Breast epithelium (tissue), 4 donors: ENCODE measurements at regions not wholly inside any gene's neighbourhood (a gene's known extent, or its start where the extent isn't known, plus 50 kb on each side); places are given as distances from the start of the nearest gene placed in this dataset.

Source experiments
- DNase-seq, 2 donors: peaks; one replicate each; pipeline ENCODE4 v3.0.0-alpha.2; 2019; ENCODE audit warnings: low spot score in 2 of 2
- H3K27ac ChIP-seq, 2 donors: fragments of 200-600 bp; sonication (generic) in 1 of 2; one replicate each; pipeline ENCODE4 v1.5.1; 2016 to 2019; ENCODE audit warnings: mild to moderate bottlenecking in 1 of 2
- H3K27me3 ChIP-seq, 2 donors: fragments of 200-600 bp; sonication (generic) in 1 of 2; one replicate each; pipeline versions ENCODE4 v1.5.1 to v1.6.0; 2017 to 2019; ENCODE audit warnings: control low read depth in 1 of 2, mild to moderate bottlenecking in 1 of 2
- H3K36me3 ChIP-seq: fragments of 200-600 bp; one replicate; pipeline ENCODE4 v1.5.1; 2019
- H3K4me1 ChIP-seq, 2 donors: fragments of 200-600 bp; sonication (generic); one replicate each; pipeline ENCODE4 v1.5.1; 2016 to 2019; ENCODE audit warnings: control low read depth in 1 of 2
- H3K4me3 ChIP-seq, 3 donors: fragments of 200-600 bp; sonication (generic); 1 replicate in 2 of 3; 2 replicates in 1 of 3; pipeline ENCODE4 v1.5.1; 2016 to 2019; ENCODE audit warnings: mild to moderate bottlenecking in 3 of 3, moderate library complexity in 2 of 3
- H3K9me3 ChIP-seq, 2 donors: fragments of 200-600 bp; sonication (generic) in 1 of 2; one replicate each; pipeline ENCODE4 v1.5.1; 2016 to 2019; ENCODE audit warnings: control low read depth in 1 of 2
- CTCF ChIP-seq, 3 donors: fragments of 450-650 bp; IDR thresholded peaks; one replicate each; pipeline ENCODE4 v1.5.1; 2016 to 2017; ENCODE audit warnings: antibody characterized with exemption in 3 of 3, mild to moderate bottlenecking in 3 of 3, moderate library complexity in 3 of 3
- POLR2A ChIP-seq: fragments of 450-650 bp; IDR thresholded peaks from one replicate; pipeline ENCODE4 v1.6.1; 2016; ENCODE audit warnings: antibody characterized with exemption, mild to moderate bottlenecking, moderate library complexity
- POLR2AphosphoS5 ChIP-seq, 3 donors: sonication (generic); formaldehyde crosslinking; IDR thresholded peaks; one replicate each; pipeline ENCODE4 v1.6.1; 2017; ENCODE audit warnings: antibody characterized with exemption in 3 of 3
- intact Hi-C: fragments of 100-400 bp; cut with DNase I; formaldehyde crosslinking; loops from one replicate; pipeline ENCODE4 v1.15.1; 2023; ENCODE audit warnings: low total_unique reads

- intact Hi-C loops = no loop called here
- Histone ChIP-seq H3K36me3 (no peaks in the 10 kb centered on the region), H3K27ac (no peak overlapping the region), H3K27me3 (no peaks in the 10 kb centered on the region), H3K4me3 (no peak overlapping the region), H3K9me3 (no peaks in the 10 kb centered on the region), H3K4me1 (no peaks in the 10 kb centered on the region)
- no peak for TF ChIP-seq POLR2AphosphoS5 (IDR thresholded peaks at IDR 0.05)
- TF ChIP-seq POLR2A = no peak
- no peak for TF ChIP-seq CTCF (IDR thresholded peaks at IDR 0.05)
- no peak for DNase-seq
These were observed 80.8 kb upstream of the ANK2 start for GRCh38 chr4:112968451-112969159.

GRCh38 chr4:112970903-112971302 is 78.5 kb upstream of the ANK2 start:
- TF ChIP-seq POLR2A = no peak
- no peak for TF ChIP-seq POLR2AphosphoS5 (IDR thresholded peaks at IDR 0.05)
- no peak for TF ChIP-seq CTCF (IDR thresholded peaks at IDR 0.05)
- Histone ChIP-seq H3K27ac (no peak overlapping the region), H3K36me3 (no peaks in the 10 kb centered on the region), H3K27me3 (no peaks in the 10 kb centered on the region), H3K4me3 (no peak overlapping the region), H3K4me1 (no peaks in the 10 kb centered on the region), H3K9me3 (no peaks in the 10 kb centered on the region)
- no peak for DNase-seq
- intact Hi-C loops = no loop called here

- Histone ChIP-seq H3K9me3 (no peaks in the 10 kb centered on the region), H3K27me3 (no peaks in the 10 kb centered on the region), H3K36me3 (no peaks in the 10 kb centered on the region), H3K27ac (no peak overlapping the region), H3K4me1 (no peaks in the 10 kb centered on the region), H3K4me3 (no peak overlapping the region)
- DNase-seq = no peak
- intact Hi-C loops = no loop called here
- TF ChIP-seq POLR2AphosphoS5 (IDR thresholded peaks at IDR 0.05) = no peak
- no peak for TF ChIP-seq POLR2A
- TF ChIP-seq CTCF (IDR thresholded peaks at IDR 0.05) = no peak
These were observed 75.7 kb upstream of the ANK2 start for GRCh38 chr4:112973750-112974251.

GRCh38 chr4:112975567-112976355 is 73.7 kb upstream of the ANK2 start:
- Histone ChIP-seq H3K27ac (no peak overlapping the region), H3K27me3 (no peaks in the 10 kb centered on the region), H3K4me1 (no peaks in the 10 kb centered on the region), H3K36me3 (no peaks in the 10 kb centered on the region), H3K4me3 (no peak overlapping the region), H3K9me3 (no peaks in the 10 kb centered on the region)
- intact Hi-C loops = no loop called here
- DNase-seq = no peak
- TF ChIP-seq POLR2AphosphoS5 (IDR thresholded peaks at IDR 0.05) (no peak), POLR2A (no peak)

GRCh38 chr4:112978691-112979472 is 70.6 kb upstream of the ANK2 start:
- no peak for DNase-seq
- no peak overlapping the region for H3K27ac ChIP-seq
- H3K9me3 ChIP-seq = no peaks in the 10 kb centered on the region
- H3K4me1 ChIP-seq = no peaks in the 10 kb centered on the region
- intact Hi-C loops = no loop called here
- no peaks in the 10 kb centered on the region for H3K27me3 ChIP-seq
- H3K36me3 ChIP-seq = no peaks in the 10 kb centered on the region
- H3K4me3 ChIP-seq = no peak overlapping the region
- TF ChIP-seq POLR2AphosphoS5 (IDR thresholded peaks at IDR 0.05) (no peak), POLR2A (no peak), CTCF (IDR thresholded peaks at IDR 0.05) (no peak)
